ENCODE measurements at regions not wholly inside any gene's neighbourhood (a gene's known extent, or its start where the extent isn't known, plus 50 kb on each side); places are given as distances from the start of the nearest gene placed in this dataset.
"Not testable (repeated sequence)": the region's sequence is repeated elsewhere in the genome, so short reads cannot be mapped to it uniquely, and the experiment has no call there.

- no peak for DNase-seq (ENCODE audit: low read depth in 2 of 2)
Measured at GRCh38 chr4:164095313-164096110, 601.0 kb downstream of the TMA16 start.

- no peak for DNase-seq (ENCODE audit: low read depth in 2 of 2)
Measured at GRCh38 chr4:164096766-164097518, 602.5 kb downstream of the TMA16 start.

DNA sequence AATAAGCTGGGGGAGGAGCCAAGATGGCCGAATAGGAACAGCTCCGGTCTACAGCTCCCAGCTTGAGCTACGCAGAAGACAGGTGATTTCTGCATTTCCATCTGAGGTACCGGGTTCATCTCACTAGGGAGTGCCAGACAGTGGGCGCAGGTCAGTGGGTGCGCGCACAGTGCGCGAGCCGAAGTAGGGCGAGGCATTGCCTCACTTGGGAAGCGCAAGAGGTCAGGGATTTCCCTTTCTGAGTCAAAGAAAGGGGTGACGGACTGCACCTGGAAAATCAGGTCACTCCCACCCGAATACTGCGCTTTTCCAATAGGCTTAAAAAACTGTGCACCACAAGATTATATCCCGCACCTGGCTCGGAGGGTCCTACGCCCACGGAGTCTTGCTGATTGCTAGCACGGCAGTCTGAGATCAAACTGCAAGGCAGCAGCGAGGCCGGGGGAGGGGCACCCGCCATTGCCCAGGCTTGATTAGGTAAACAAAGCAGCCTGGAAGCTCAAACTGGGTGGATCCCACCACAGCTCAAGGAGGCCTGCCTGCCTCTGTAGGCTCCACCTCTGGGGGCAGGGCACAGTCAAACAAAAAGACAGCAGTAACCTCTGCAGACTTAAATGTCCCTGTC lies 606.4 kb downstream of the TMA16 start:
- DNase-seq (ENCODE audit: low read depth in 2 of 2) = not testable (repeated sequence)

DNA sequence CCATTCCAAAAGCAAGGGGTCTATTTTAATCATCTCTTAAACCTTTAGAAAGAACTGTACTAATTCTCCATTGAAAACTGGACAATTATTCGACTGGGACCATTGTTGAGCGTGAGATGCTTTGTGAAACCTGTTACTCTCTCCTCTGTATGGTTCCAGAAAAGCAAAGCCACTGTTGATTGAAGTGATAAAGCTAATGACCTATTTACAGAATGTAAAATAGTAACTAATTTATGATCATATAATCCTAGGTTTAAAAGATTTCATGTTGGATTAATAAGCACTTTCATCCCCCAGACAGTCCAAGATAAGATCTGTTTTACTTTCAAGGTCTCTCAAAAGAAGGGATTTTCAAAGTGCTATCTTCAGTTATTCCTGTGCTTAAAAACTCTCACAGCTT lies 614.5 kb downstream of the TMA16 start:
- DNase-seq (ENCODE audit: low read depth in 2 of 2) = no peak

DNA sequence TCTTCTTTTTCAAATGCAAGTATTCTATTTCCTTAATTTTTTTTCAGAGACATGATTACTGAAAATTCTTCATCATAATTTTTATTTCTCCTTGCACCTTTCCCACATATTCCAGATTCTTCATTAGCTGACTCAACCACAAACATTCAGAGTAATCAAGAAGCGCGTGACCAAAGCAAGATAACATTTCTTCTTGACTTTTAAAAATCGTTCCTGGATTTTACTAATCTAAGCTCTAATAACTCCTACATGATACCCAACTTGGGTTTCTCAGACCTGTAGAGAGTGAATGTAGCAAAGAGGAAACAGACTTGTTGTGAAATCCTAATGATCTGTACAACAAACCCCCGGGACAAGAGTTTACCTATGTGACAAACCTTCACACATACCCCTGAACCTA lies 615.0 kb downstream of the TMA16 start:
- DNase-seq (ENCODE audit: low read depth in 2 of 2) = no peak

DNA sequence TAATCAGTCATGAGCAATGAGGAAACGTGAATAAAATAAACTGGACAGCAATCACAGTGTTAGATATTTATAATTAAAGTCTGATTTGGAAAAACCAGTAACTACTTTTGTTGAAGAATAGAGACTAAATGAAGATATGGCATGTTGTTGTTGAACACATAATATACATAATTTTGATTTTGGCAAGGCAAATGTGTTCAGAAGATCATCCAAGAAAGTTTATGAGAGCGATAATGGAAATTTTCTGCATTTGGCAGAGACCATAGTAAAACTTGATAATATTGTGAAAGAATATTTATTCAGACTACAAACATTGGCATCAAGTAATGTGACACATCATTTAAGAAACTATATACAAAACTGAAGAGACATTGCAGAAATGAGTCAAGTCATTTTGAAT lies 620.7 kb downstream of the TMA16 start:
- DNase-seq (ENCODE audit: low read depth in 2 of 2) = no peak

- no peak for DNase-seq (ENCODE audit: low read depth in 2 of 2)
Measured at GRCh38 chr4:164116286-164116685, 621.8 kb downstream of the TMA16 start.

DNA sequence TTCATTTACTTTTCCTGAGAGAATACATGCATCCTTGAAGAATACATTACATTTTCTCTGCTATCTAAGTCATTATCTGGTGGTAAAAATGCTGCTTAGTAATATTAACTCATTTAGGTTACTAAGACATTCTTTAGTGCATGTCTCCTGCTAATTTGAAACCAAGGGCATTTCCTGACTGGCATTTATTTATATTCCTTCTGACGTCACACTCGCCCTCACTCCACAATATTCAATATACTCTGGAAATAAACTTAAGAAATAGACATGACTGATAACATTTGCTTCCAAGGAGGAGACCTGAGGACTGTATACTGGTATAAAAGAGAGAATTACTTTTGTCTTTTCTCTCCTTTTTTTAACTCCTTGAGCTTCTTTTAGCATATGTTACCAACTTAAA lies 619.5 kb upstream of the SMIM31 start:
- no peak for DNase-seq (ENCODE audit: low read depth in 2 of 2)

- DNase-seq (ENCODE audit: low read depth in 2 of 2) = peak; percentile 3 to 20
Measured at GRCh38 chr4:164136180-164136616, 617.7 kb upstream of the SMIM31 start.

DNA sequence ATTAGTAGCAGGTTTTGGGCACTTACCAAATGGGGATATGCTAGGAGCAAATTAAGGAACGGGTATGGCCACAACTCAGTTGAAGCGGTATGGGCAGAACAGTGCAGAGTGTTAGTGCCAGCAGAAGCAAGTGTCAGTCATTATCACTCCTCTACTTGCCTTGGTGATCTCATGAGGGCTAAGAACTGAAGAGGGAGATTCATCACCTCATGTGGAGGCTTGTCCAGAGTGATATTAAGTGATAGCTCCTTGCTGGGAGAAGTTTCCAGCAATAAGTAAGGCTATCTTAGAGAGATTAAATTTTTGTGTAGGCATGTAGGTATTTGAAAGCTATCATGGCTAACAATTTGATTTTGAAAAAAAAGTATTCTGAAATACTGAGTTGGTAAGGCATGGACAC lies 615.4 kb upstream of the SMIM31 start:
- no peak for DNase-seq (ENCODE audit: low read depth in 2 of 2)

DNA sequence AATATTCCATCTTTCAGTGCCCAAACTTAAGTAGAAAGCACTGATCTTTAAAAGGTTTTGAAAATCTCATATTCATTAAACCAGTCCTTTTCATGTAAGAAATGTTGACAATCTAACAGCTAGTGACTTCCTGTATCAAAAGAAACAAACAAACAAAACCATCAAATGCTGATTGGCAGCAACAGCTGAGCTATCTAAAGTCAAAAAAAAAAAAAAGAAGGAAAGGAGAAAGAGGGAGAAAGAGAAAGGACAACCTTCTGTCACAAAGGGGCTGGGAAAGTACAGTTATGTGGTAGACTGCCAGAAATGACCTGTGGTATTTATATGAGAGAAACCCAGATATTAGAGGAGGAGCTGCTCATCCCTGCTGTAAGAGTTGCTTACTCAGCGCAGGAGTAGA lies 614.6 kb upstream of the SMIM31 start:
- DNase-seq (ENCODE audit: low read depth in 2 of 2) = no peak

DNA sequence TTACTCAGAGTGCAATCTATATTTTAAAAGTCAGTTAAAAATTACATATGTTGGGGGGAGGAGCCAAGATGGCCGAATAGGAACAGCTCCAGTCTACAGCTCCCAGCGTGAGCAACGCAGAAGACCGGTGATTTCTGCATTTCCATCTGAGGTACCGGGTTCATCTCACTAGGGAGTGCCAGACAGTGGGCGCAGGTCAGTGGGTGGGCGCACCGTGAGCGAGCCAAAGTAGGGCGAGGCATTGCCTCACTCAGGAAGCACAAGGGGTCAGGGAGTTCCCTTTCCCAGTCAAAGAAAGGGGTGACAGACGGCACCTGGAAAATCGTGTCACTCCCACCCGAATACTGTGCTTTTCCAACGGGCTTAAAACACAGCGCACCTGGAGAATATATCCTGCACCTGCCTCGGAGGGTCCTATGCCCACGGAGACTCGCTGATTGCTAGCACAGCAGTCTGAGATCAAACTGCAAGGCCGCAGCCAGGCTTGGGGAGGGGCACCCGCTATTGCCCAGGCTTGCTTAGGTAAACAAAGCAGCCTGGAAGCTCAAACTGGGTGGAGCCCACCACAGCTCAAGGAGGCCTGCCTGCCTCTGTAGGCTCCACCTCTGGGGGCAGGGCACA lies 612.1 kb upstream of the SMIM31 start:
- not testable (repeated sequence) for DNase-seq (ENCODE audit: low read depth in 2 of 2)

DNA sequence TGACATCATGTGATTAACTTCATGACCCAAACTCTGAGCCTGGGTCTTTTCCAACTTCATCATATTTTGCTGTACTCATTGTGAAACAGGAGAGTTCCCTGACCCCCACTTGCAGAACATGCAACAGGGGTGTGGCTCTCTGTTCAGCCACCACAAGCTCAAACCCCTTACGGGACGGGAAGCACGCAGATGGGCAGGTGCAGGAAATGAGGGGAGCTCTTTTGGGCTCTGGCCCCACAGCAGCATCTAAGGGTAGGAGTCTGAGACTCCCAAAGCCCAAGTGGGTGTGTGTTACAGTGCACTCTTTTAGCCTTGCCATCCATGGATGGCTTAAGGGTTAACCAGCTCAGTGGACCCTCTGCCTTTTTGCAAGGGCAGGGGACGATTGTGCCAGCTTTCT lies 599.5 kb upstream of the SMIM31 start:
- no peak for DNase-seq (ENCODE audit: low read depth in 2 of 2)

- DNase-seq (ENCODE audit: low read depth in 2 of 2) = peak in 1 of 2 experiments; percentile 2
Measured at GRCh38 chr4:164169591-164169990, 584.3 kb upstream of the SMIM31 start.

DNA sequence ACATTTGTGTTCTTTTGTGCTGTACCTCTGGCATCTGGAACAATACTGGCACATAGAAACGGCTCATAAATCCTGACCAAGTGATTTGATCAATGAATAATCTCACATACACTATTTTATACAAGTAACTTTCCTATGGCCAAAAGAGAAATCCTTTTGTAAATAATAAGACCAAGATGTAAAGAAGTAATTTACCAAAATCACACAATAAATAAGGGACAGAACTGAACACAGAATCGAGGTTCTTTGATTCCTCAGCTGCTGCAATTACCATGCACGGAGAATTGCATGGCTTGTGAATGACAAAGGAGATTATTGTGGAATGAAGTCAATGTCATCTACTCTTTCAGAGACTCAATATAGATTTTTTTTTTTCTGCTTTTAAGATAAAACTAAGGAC lies 576.8 kb upstream of the SMIM31 start:
- DNase-seq (ENCODE audit: low read depth in 2 of 2) = no peak

GRCh38 chr4:164177753-164178152 lies 576.2 kb upstream of the SMIM31 start:
- no peak for DNase-seq (ENCODE audit: low read depth in 2 of 2)

DNA sequence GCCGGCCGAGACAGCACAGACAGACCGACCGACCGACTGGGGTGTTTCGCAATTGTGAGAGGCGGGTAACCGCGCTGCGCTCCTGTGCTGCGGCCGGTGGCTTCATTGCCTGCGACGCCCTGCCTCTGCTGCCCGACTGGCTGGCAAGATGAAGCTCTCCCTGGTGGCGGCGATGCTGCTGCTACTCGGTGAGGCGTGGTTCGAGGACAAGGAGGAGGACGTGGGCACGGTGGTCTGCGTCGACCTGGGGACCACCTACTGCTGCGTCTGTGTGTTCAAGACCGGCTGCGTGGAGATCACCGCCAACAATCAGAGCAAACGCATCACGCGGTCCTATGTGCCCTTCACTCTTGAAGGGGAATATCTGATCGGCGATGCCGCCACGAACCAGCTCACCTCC lies 565.7 kb upstream of the SMIM31 start:
- DNase-seq (ENCODE audit: low read depth in 2 of 2) = no peak

DNA sequence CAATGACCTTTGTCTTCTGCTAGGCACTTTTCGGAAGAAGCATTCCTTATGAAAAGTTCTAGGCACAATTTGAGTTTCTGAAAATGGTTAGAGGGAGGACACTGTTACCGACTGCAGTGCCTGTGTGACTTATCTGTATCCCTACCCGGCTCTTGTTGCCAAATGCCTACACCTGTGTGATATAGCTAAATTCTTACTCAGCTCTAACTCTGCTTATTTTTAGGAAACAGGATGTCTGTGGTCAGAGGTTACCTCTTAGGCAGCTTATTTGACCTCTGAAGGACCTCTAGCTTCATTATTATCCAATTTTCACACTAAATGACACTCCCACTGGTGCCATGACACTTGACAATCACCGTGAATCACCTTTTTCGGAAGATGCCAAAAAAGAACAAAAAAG lies 561.1 kb upstream of the SMIM31 start:
- no peak for DNase-seq (ENCODE audit: low read depth in 2 of 2)

DNA sequence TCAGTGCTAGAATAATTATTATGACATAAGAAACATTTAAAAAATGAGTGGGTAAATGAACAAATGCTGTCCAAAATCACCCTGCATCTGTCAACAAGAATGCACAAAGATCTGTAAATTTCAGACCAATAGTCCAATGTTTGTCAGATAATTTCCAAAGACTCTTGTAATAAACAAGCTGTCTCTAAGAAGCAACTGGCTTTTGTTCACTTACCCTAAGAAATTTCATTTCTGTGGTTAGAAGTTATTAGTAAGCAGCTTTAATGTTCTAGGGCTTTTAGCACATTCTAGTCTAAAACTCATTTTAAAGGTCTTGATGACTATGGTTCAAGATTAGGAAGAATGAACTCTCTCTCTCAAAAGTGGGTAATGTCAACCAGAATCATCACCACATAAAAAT lies 560.3 kb upstream of the SMIM31 start:
- no peak for DNase-seq (ENCODE audit: low read depth in 2 of 2)

DNA sequence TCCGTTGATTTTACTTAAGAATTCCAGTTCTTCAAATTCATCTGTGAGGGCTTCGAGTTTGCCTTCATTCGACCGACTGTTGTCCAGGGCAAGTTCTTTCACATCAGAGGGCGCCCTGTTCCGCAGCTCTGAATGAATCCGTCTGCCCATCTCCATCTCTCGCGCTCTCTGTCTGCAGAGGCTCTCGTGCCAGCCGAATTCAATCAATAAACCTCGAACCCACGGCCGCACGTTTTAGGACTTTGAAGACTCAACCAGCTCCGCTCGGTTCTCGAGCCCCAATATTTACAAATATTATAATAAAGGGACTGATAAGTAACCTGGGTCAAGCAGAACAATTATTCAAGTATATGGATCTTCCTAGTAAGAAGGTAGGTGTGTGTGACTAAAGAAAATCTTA lies 556.4 kb upstream of the SMIM31 start:
- DNase-seq (ENCODE audit: low read depth in 2 of 2) = no peak

DNA sequence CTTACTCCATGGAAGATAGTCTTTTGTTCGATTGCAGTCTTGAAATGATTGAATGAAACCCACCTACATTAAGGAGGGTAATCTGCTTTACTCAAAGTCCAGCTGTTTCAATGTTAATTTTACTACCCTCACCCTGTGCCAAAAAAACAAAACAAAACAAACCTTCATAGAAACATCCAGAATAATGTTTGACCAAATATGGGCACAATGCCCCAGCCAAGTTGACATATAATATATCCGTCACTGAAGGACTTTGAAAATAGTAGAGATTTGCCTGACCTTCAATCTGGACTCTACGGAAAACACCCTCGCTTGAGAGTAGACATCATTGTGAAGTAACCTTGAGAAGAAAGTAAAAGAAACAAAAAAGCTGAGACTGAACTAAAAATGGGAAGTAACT lies 550.5 kb upstream of the SMIM31 start:
- DNase-seq (ENCODE audit: low read depth in 2 of 2) = no peak

- peak; percentile 61 to 66 for DNase-seq (ENCODE audit: low read depth in 2 of 2)
Measured at GRCh38 chr4:164204434-164204833, 549.5 kb upstream of the SMIM31 start.
